K562 (cell line): ENCODE measurements at regions not wholly inside any gene's neighbourhood (a gene's known extent, or its start where the extent isn't known, plus 50 kb on each side); places are given as distances from the start of the nearest gene placed in this dataset.

Experiments
- ATAC-seq: fragments of 200-7000 bp; cut with Tn5 transposase; 3 replicates; pipeline ENCODE4 v1.9.1; 2020; ENCODE audit warnings: moderate library complexity
- BruUV-seq: library from RNA; stranded (reverse); fragments of 400-500 nt; replicated peaks from 2 replicates; lab custom pipeline; 2021; lab: Mats Ljungman, UMichigan
- CTCF ChIA-PET: fragments of 300-600 bp; formaldehyde crosslinking; extraction: SDS; loops from one replicate; lab custom pipeline; 2021; ENCODE audit warnings: low intra/inter-chr PET ratio; lab: Yijun Ruan, JAX
- POLR2A ChIA-PET: fragments of 300-600, 350-650 bp; sonication (Branson Sonifier 250); formaldehyde crosslinking; extraction: SDS; loops from one replicate; lab custom pipeline; 2021; ENCODE audit warnings: antibody characterized with exemption, inconsistent platforms; lab: Yijun Ruan, JAX
- DNase-seq, 4 experiments: peaks; one replicate each; pipeline versions ENCODE4 v3.0.0 to v3.0.0-alpha.2; 2011 to 2018; ENCODE audit warnings: low spot score in 3 of 4, mixed read lengths in 3 of 4; ENCODE audit errors: extremely low read depth in 1 of 4
- FAIRE-seq: peaks from 2 replicates; lab custom pipeline; 2011; peaks lifted over from hg19 to GRCh38; lab: Jason Lieb, UNC
- H2AFZ ChIP-seq: 2 replicates; pipeline ENCODE4 v1.6.0; 2011; ENCODE audit warnings: low read depth, low read length, control low read depth, inconsistent platforms
- H3K27ac ChIP-seq: fragments of 200-600 bp; 3 replicates; pipeline ENCODE4 v1.8.0; 2011; ENCODE audit warnings: low read depth, mild to moderate bottlenecking, control low read depth, inconsistent platforms, low read length, moderate library complexity, mixed read lengths; ENCODE audit errors: extremely low read depth
- H3K27me3 ChIP-seq, 2 experiments: fragments of 300-600 bp in 1 of 2; 2 replicates in 1 of 2; 3 replicates in 1 of 2; pipeline versions ENCODE4 v1.6.0 to v1.8.0; 2011; ENCODE audit warnings: inconsistent platforms in 2 of 2, low read length in 2 of 2, mild to moderate bottlenecking in 1 of 2, mixed read lengths in 1 of 2, moderate library complexity in 1 of 2; ENCODE audit not compliant: control insufficient read depth in 2 of 2, insufficient read depth in 2 of 2
- H3K36me3 ChIP-seq: fragments of 300-600 bp; 3 replicates; pipeline ENCODE4 v1.8.0; 2011; ENCODE audit warnings: mild to moderate bottlenecking, low read length, inconsistent platforms; ENCODE audit not compliant: control insufficient read depth, insufficient read depth
- H3K4me1 ChIP-seq, 2 experiments: fragments of 200-600 bp in 1 of 2; replicated peaks in 1 of 2; 2 replicates in 1 of 2; 3 replicates in 1 of 2; pipeline versions ENCODE4 v1.5.1 to v1.8.0; 2011; ENCODE audit warnings: inconsistent platforms in 2 of 2, low read length in 2 of 2, mild to moderate bottlenecking in 1 of 2, mixed read lengths in 1 of 2, moderate library complexity in 1 of 2; ENCODE audit not compliant: control insufficient read depth in 2 of 2, insufficient read depth in 2 of 2
- H3K4me2 ChIP-seq: 2 replicates; pipeline ENCODE4 v1.6.1; 2011; ENCODE audit warnings: low read length, control low read depth, inconsistent platforms, mixed read lengths; ENCODE audit not compliant: insufficient read depth
- H3K4me3 ChIP-seq: fragments of 200-600 bp; sonication (generic), shearing (Covaris generic); 2 replicates; pipeline ENCODE4 v1.5.1; 2016; ENCODE audit warnings: control low read depth, inconsistent platforms
- H3K79me2 ChIP-seq: fragments of 200-600 bp; 3 replicates; pipeline ENCODE4 v1.8.0; 2011; ENCODE audit warnings: low read length, inconsistent platforms; ENCODE audit not compliant: control insufficient read depth, insufficient read depth
- H3K9ac ChIP-seq, 2 experiments: 2 replicates each; pipeline versions ENCODE4 v1.6.0 to v1.6.1; 2011; ENCODE audit warnings: low read depth in 2 of 2, low read length in 2 of 2, control low read depth in 1 of 2, inconsistent platforms in 1 of 2, mild to moderate bottlenecking in 1 of 2, mixed read lengths in 1 of 2; ENCODE audit not compliant: insufficient read depth in 1 of 2
- H3K9me1 ChIP-seq: one replicate; pipeline ENCODE4 v1.6.0; 2011; ENCODE audit warnings: inconsistent platforms, mild to moderate bottlenecking, low read length, moderate library complexity; ENCODE audit not compliant: control insufficient read depth, insufficient read depth
- H3K9me3 ChIP-seq: replicated peaks from 2 replicates; pipeline ENCODE4 v1.5.1; 2011; ENCODE audit warnings: low read depth, low read length, inconsistent platforms; ENCODE audit not compliant: control insufficient read depth, insufficient read depth
- H4K20me1 ChIP-seq: replicated peaks from 2 replicates; pipeline ENCODE4 v1.6.1; 2011; ENCODE audit warnings: low read length, inconsistent platforms, mixed read lengths; ENCODE audit not compliant: control insufficient read depth, insufficient read depth
- DNMT1 ChIP-seq: fragments of 450-650 bp; IDR thresholded peaks from 2 replicates; pipeline ENCODE4 v1.6.1; 2016; ENCODE audit warnings: antibody characterized with exemption, mild to moderate bottlenecking
- HSF4 ChIP-seq: fragments of 250-450 bp; sonication (Bioruptor Pico); IDR thresholded peaks from 2 replicates; pipeline ENCODE4 v2.1.2; 2022; ENCODE audit warnings: mild to moderate bottlenecking, moderate library complexity, borderline replicate concordance
- IRF1 ChIP-seq: sonication (generic); formaldehyde crosslinking; IDR thresholded peaks from 2 replicates; pipeline ENCODE4 v1.8.0; 2022; ENCODE audit warnings: missing genetic modification reagents, mild to moderate bottlenecking, borderline replicate concordance
- LCOR ChIP-seq: sonication (generic); formaldehyde crosslinking; IDR thresholded peaks from 2 replicates; pipeline ENCODE4 v1.8.0; 2022; ENCODE audit warnings: mild to moderate bottlenecking, missing genetic modification reagents
- MAZ ChIP-seq, 2 experiments: fragments of 450-650 bp in 1 of 2; sonication (generic) in 1 of 2; formaldehyde crosslinking; IDR thresholded peaks in 1 of 2; conservative IDR thresholded peaks in 1 of 2; 2 replicates each; pipeline versions ENCODE4 v1.4.0 to v1.5.0; 2020; ENCODE audit warnings: mild to moderate bottlenecking in 1 of 2, missing genetic modification reagents in 1 of 2
- POLR2H ChIP-seq: IDR thresholded peaks from 2 replicates; pipeline ENCODE4 v1.6.1; 2016; ENCODE audit warnings: missing genetic modification characterization, low read depth, mild to moderate bottlenecking, control low read depth, missing compliant biosample characterization, moderate library complexity
- SLC30A9 ChIP-seq: fragments of 250-450 bp; sonication (Bioruptor Pico); IDR thresholded peaks from 2 replicates; pipeline ENCODE4 v1.8.0; 2022; ENCODE audit warnings: mild to moderate bottlenecking, moderate library complexity
- TAF1 ChIP-seq: IDR thresholded peaks from 2 replicates; pipeline ENCODE4 v1.6.1; 2011; ENCODE audit warnings: mild to moderate bottlenecking, low read length, moderate library complexity; ENCODE audit not compliant: insufficient read depth, control insufficient read depth, severe bottlenecking; ENCODE audit errors: extremely low read depth
- TOE1 ChIP-seq, 2 experiments: fragments of 450-650 bp in 1 of 2; sonication (generic) in 1 of 2; formaldehyde crosslinking in 1 of 2; IDR thresholded peaks; 2 replicates each; pipeline versions ENCODE4 v1.7.1 to v1.8.0; 2016 to 2022; ENCODE audit warnings: borderline replicate concordance in 2 of 2, mild to moderate bottlenecking in 2 of 2, antibody characterized with exemption in 1 of 2, inconsistent platforms in 1 of 2, low read depth in 1 of 2, missing genetic modification reagents in 1 of 2, moderate library complexity in 1 of 2
- YY1 ChIP-seq, 3 experiments: IDR thresholded peaks; 2 replicates each; pipeline ENCODE4 v1.6.1; 2011; ENCODE audit warnings: low read length in 2 of 3, mild to moderate bottlenecking in 2 of 3, moderate library complexity in 2 of 3, borderline replicate concordance in 1 of 3, control low read depth in 1 of 3, low read depth in 1 of 3; ENCODE audit not compliant: insufficient read depth in 3 of 3, insufficient replicate concordance in 2 of 3, control insufficient read depth in 1 of 3, insufficient read length in 1 of 3; ENCODE audit errors: extremely low read depth in 1 of 3
- ZFX ChIP-seq: sonication (generic); formaldehyde crosslinking; IDR thresholded peaks from 2 replicates; pipeline ENCODE4 v1.8.0; 2022; ENCODE audit warnings: mild to moderate bottlenecking, missing genetic modification reagents, moderate library complexity
- ZNF354B ChIP-seq: fragments of 250-450 bp; sonication (Bioruptor Pico); IDR thresholded peaks from 2 replicates; pipeline ENCODE4 v1.4.0; 2020
- ZNF699 ChIP-seq: fragments of 250-450 bp; sonication (Bioruptor Pico); IDR thresholded peaks from 2 replicates; pipeline ENCODE4 v1.8.0; 2021; ENCODE audit warnings: mild to moderate bottlenecking, moderate library complexity; ENCODE audit not compliant: insufficient replicate concordance
- WGBS: fragments of 100-300 bp; shearing (Covaris generic); methylation state at CpG from one replicate; pipeline ENCODE4 v1.1.6; 2016; ENCODE audit warnings: low coverage, mixed read lengths; ENCODE audit not compliant: insufficient coverage; ENCODE audit errors: missing lambda C conversion rate; 5-methylcytosine and 5-hydroxymethylcytosine counted together
- in situ Hi-C: fragments of 300-500 bp; cut with MboI; formaldehyde crosslinking; loops from 4 replicates; pipeline ENCODE4 v1.15.0; 2018; ENCODE audit warnings: inconsistent platforms, mixed read lengths
- intact Hi-C: fragments of 100-400 bp; cut with micrococcal nuclease; formaldehyde crosslinking; loops from 2 replicates; pipeline ENCODE4 v1.14.2; 2022
- TF ChIP-seq, protein P1 (sequence below): fragments of 250-450 bp; sonication (Bioruptor Pico); IDR thresholded peaks from 2 replicates; pipeline ENCODE4 v1.5.0; 2022; ENCODE audit warnings: mild to moderate bottlenecking

- H3K4me1 ChIP-seq = peaks cover 32 to 50% of the 10 kb centered on the region in 2 experiments
- in situ Hi-C loops = loop anchor here (5.0 kb wide), 1 partner anchor 344 kb away; no protein-coding TSS in a partner anchor
- H3K4me3 ChIP-seq = peak overlapping the region; percentile 34
- H3K36me3 ChIP-seq = no peaks in the 10 kb centered on the region
- TSS peak; percentile 89 for BruUV-seq
- ChIA-PET CTCF (no interaction called here), POLR2A (interaction anchor here (0.6 to 3.4 kb wide), 12 partner anchors 8 to 374 kb away, joined by 3 to 61 read pairs (median 4); partner anchors contain the start of gene SSBP2)
- intact Hi-C loops = loop anchor here (1.0 to 10.0 kb wide), 7 partner anchors 64 to 426 kb away; partner anchors contain the start of gene SSBP2
- H3K9me1 ChIP-seq = no peaks in the 10 kb centered on the region
- H2AFZ ChIP-seq = peak overlapping the region; percentile 84
- no peaks in the 10 kb centered on the region for H3K27me3 ChIP-seq
- FAIRE-seq = peak; percentile 82
- no peaks in the 10 kb centered on the region for H3K9me3 ChIP-seq
- no peaks in the 10 kb centered on the region for H4K20me1 ChIP-seq
- H3K4me2 ChIP-seq = peak overlapping the region; percentile 73
- under 1% methylated on average over 31 of the region's 31 CpGs for WGBS
- peak overlapping the region; percentile 81 for H3K27ac ChIP-seq
- peak; percentile 82 to 96 (median 86) for DNase-seq
- peak overlapping the region; percentile 65 to 89 for H3K9ac ChIP-seq
- ATAC-seq = peak; percentile 85
- H3K79me2 ChIP-seq = peaks cover 9% of the 10 kb centered on the region; the same call in 1 of the 3 replicates
- no peak for TF ChIP-seq IRF1
- TF ChIP-seq MAZ (CRISPR knock-in tag; conservative IDR thresholded peaks at IDR 0.05 in 1 of 2, IDR thresholded peaks at IDR 0.05 in 1 of 2) = peak; percentile 94 to 98
- peak; percentile 92 for TF ChIP-seq TOE1 (IDR thresholded peaks at IDR 0.05; ENCODE audit: borderline replicate concordance)
- no peak for TF ChIP-seq TOE1 (CRISPR knock-in tag; IDR thresholded peaks at IDR 0.05; ENCODE audit: borderline replicate concordance, low read depth)
- TF ChIP-seq HSF4 = no peak
- TF ChIP-seq ZFX (CRISPR knock-in tag) = no peak
- TF ChIP-seq DNMT1 = no peak
- TF ChIP-seq POLR2H (tag) = no peak; the same call in 1 of the 2 replicates
- no peak; the same call in 1 of the 2 replicates for TF ChIP-seq LCOR (CRISPR knock-in tag)
- peak; percentile 96 for TF ChIP-seq TAF1
- TF ChIP-seq, protein P1, sequence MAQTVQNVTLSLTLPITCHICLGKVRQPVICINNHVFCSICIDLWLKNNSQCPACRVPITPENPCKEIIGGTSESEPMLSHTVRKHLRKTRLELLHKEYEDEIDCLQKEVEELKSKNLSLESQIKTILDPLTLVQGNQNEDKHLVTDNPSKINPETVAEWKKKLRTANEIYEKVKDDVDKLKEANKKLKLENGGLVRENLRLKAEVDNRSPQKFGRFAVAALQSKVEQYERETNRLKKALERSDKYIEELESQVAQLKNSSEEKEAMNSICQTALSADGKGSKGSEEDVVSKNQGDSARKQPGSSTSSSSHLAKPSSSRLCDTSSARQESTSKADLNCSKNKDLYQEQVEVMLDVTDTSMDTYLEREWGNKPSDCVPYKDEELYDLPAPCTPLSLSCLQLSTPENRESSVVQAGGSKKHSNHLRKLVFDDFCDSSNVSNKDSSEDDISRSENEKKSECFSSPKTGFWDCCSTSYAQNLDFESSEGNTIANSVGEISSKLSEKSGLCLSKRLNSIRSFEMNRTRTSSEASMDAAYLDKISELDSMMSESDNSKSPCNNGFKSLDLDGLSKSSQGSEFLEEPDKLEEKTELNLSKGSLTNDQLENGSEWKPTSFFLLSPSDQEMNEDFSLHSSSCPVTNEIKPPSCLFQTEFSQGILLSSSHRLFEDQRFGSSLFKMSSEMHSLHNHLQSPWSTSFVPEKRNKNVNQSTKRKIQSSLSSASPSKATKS = no peak
- TF ChIP-seq YY1 (IDR thresholded peaks at IDR 0.05; ENCODE audit: borderline replicate concordance in 1 of 3, control insufficient read depth in 1 of 3, extremely low read depth in 1 of 3, insufficient read depth in 3 of 3, insufficient read length in 1 of 3, insufficient replicate concordance in 2 of 3, low read depth in 1 of 3, low read length in 2 of 3) = peak in 2 of 3 experiments; percentile 72 to 78
- peak; percentile 43; the same call in 1 of the 2 replicates for TF ChIP-seq ZNF354B (CRISPR knock-in tag)
- TF ChIP-seq ZNF699 (CRISPR knock-in tag) = no peak
- TF ChIP-seq SLC30A9 (CRISPR knock-in tag) = no peak
Measured at GRCh38 chr5:81851481-81852178, 100.7 kb upstream of the SSBP2 start.
